CD4-positive, alpha-beta T cell treated with Interleukin-12 subunit alpha and Interleukin-12 subunit beta, for 1 hour (primary cell): ENCODE measurements at regions not wholly inside any gene's neighbourhood (a gene's known extent, or its start where the extent isn't known, plus 50 kb on each side); places are given as distances from the start of the nearest gene placed in this dataset.

Source experiments
- DNase-seq: peaks from one replicate; pipeline ENCODE4 v3.0.0-alpha.2; 2020

- no peak for DNase-seq
Measured at GRCh38 chr9:106623558-106623957, 239.4 kb upstream of the ZNF462 start.

DNA sequence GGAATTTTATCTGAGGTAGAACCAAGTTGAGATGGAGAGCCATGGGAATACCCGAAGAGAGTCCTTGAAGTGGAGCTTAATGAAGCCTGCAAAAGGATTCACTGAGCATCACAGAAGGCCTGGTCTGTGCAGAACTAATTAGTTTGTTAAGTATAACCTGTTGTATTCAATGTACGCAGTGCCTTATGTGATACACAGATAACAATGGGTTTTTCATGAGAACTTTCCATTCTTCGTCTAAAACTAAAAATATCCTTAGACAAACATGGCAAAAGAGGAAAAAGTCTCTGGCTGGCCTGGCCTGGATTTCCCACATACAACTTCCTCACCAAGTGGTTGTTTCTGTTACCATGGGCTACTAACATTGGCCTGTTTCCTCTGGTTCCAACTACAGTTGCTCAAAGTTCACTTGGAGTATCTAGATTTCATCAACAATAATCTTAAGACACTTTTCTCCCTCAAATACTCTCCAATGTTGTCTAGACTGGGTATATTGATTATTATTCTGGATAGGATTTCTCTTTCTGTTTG is 237.6 kb upstream of the ZNF462 start:
- no peak for DNase-seq

- no peak for DNase-seq
Measured at GRCh38 chr9:106626936-106627335, 236.0 kb upstream of the ZNF462 start.

DNA sequence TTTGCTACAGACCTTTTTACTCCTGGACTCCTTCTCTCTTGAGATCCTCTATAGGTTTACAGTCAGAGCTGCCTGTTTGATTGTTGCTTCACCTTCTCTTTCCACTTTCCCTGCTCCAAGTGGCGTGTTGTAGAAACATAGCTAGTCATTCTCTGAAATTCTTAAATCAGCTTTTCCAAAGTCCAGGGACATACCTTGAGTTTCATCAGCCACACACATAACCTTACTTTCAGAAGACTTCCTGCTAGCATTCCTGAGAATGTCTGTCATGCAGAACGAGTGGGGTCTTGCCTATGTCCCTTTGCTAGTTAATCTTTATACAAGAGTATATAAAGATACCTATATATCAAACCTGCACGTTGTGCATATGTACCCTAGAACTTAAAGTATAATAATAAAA is 230.3 kb upstream of the ZNF462 start:
- DNase-seq, result no peak

GRCh38 chr9:106634183-106634582 is 228.8 kb upstream of the ZNF462 start:
- no peak for DNase-seq

- DNase-seq, result no peak
Measured at GRCh38 chr9:106634641-106635040, 228.3 kb upstream of the ZNF462 start.

- no peak for DNase-seq
Measured at GRCh38 chr9:106637486-106637885, 225.5 kb upstream of the ZNF462 start.

GRCh38 chr9:106639873-106640568 is 222.9 kb upstream of the ZNF462 start:
- DNase-seq, result no peak

- no peak for DNase-seq
Measured at GRCh38 chr9:106643211-106643930, 219.6 kb upstream of the ZNF462 start.

GRCh38 chr9:106644661-106645060 is 218.3 kb upstream of the ZNF462 start:
- no peak for DNase-seq

GRCh38 chr9:106648799-106649198 is 214.2 kb upstream of the ZNF462 start:
- no peak for DNase-seq

DNA sequence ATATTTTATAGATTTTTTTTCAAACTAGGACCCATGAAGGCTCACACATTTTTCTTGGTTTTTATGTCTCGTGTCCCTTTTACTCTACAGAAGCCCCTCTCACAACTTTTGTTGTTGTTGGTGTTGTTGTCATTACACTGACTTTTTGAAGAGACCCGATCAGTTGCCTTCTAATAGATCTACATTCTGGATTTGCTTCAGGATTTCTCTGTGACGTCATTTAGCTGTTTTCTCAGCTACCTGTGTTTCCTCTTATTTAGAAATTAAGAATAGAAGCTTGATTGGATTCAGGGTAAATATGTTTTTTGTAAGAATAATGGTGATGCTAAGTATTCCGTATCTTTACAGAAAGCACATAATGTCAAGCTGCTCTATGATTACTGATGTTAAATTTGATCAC is 213.3 kb upstream of the ZNF462 start:
- no peak for DNase-seq

DNA sequence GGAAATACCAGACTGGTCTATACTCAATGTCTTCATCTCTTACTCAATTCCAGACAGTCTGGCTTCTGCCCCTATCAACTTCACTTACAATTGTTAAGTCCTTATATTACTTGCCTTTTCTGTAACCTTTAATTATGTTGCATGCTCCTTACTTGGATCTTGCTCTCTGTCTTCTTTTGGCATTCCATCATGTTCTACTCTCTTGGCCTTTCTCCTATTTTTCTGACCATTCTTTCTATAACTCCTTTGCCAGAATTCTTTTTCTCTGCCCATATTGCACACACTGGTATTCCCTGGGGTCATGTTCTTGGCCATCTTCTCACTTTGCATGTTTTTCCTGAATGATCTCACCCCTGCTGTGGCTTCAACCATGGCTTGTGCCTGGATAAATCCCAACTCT is 209.8 kb upstream of the ZNF462 start:
- no peak for DNase-seq

DNA sequence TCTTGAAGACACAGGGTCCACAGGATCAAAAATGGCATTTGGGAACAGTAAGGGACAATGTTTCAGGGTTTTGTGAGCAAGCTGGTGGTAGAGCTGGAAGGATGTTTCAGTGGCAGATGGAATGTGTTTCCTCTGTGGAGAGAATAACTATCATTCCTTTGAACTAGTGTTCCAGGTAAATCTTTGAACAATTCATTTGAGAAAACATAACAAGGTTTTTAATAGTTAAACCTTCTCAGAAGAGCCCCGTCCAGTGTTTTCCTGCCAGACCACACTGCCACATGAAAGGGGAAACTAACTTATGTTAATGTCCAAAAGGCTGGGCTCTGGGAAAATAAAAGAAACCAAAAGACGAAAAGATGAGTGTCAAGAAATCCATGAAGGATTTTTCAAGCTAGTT is 207.0 kb upstream of the ZNF462 start:
- no peak for DNase-seq

DNA sequence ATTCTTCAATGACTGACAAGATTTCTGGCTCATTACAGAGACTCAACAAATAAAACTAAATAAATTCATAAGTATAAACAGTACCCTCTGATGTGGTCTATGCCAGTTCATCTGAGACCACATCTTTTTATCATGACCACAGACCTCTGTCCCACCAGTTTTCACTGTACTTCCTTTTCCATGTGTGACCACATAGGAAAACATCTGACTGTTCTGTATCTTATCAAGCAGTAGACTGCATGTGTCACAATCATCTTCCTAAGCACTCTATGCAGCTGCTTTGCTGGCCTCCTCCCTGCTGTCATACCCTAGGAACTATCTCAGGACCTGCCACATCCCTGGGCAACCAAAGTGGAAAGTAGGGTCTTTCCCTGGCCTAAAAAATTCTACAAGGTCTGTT is 205.0 kb upstream of the ZNF462 start:
- DNase-seq, result no peak

DNA sequence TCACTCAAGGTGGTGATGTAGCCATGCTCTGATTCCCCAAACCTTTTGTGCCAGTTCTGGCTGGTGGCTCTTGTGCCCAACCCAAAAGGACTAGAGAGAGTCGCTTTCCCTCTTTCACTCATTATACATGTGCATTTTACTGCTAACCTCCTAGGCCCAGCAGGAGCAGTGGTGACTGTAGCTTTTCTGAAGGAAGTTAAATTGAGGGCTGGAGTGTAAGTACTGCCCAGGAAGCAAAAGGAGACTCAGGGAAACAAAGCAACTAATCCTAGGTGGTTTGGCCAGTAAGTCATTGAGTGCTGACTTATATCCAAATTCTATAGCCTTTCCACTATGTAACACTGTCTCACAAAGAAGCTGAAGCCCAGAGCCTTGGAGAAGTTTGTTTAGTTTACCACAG is 194.4 kb upstream of the ZNF462 start:
- no peak for DNase-seq

- DNase-seq, result no peak
Measured at GRCh38 chr9:106669835-106670234, 193.1 kb upstream of the ZNF462 start.

GRCh38 chr9:106670418-106670817 is 192.5 kb upstream of the ZNF462 start:
- DNase-seq, result no peak

DNA sequence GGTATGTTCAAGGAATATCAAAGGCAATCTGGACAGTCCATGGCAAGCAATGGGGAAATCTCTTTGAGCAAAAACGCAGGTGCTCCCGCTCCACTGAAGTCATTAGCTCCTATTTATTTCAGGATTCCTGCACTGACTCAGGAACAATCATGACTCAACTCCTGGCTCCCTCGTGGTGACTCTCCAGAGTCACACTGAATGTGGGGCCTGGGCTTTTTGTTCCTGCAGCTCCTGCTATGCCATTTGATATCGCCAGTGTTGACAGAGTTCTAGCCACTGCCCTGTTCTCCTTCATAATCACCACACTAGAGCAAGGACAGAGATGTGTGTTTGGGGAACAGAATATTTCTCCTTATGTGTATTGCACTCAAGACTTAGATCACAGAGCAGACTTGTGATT is 187.2 kb upstream of the ZNF462 start:
- DNase-seq, result no peak

- DNase-seq, result no peak
Measured at GRCh38 chr9:106677374-106677773, 185.6 kb upstream of the ZNF462 start.

- DNase-seq, result no peak
Measured at GRCh38 chr9:106677830-106678229, 185.1 kb upstream of the ZNF462 start.

DNA sequence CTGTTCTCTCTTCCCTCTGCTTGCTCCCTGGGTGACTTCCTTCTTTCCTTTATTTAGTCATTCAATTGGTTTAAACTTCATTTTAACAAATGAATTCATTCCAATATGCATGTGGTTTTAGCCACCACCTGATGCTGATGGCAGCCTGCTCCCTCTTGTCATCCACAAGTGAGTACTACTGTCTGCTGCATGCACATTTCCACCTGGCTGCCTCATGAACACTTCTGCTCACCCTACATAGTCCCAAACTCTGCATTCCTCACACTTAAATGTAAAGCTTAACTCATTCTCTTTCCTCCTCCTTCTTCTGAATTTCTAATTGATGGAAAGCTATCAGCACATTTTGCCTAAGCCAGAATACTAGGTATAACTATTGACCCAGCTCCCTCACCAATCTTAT is 184.7 kb upstream of the ZNF462 start:
- no peak for DNase-seq

- no peak for DNase-seq
Measured at GRCh38 chr9:106682420-106682819, 180.5 kb upstream of the ZNF462 start.

DNA sequence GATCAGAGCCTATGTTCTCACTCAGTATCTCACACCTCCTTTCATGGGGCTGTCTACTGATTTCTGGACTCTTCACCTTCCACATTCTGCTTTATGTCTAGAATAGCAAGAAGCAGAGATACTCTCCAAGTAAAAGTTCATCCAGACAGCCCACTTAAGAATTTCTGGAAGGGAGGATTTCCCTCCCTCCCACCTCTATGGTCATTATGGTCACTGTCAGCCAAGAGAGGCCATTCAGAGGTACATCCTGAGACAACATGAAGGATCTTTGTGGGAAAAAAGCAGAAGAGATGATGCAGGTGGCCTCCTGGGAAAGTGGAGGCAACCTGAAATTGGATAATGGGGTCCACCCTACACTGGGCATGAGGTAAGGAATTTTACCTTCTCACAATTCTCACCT is 179.5 kb upstream of the ZNF462 start:
- DNase-seq, result no peak
